SK-N-SH treated with all-trans-retinoic acid at 6 μM for 48 hours (cell line): ENCODE measurements at regions not wholly inside any gene's neighbourhood (a gene's known extent, or its start where the extent isn't known, plus 50 kb on each side); places are given as distances from the start of the nearest gene placed in this dataset.

Experiments
- ATAC-seq: fragments of 200-7000 bp; cut with Tn5 transposase; 3 replicates; pipeline ENCODE4 v1.9.1; 2020; ENCODE audit warnings: mild to moderate bottlenecking, moderate library complexity
- ARNTL ChIP-seq: fragments of 450-650 bp; formaldehyde crosslinking; IDR thresholded peaks from 2 replicates; pipeline ENCODE4 v1.5.0; 2020; ENCODE audit warnings: low read depth, mild to moderate bottlenecking, moderate library complexity, borderline replicate concordance
- BACH2 ChIP-seq: fragments of 250-450 bp; sonication (Bioruptor Pico); IDR thresholded peaks from 2 replicates; pipeline ENCODE4 v1.9.0; 2021; ENCODE audit warnings: mild to moderate bottlenecking, borderline replicate concordance
- CREB5 ChIP-seq: fragments of 250-450 bp; sonication (Bioruptor Pico); IDR thresholded peaks from 2 replicates; pipeline ENCODE4 v1.5.1; 2020; ENCODE audit warnings: low read depth, mild to moderate bottlenecking, moderate library complexity
- ESRRG ChIP-seq: fragments of 250-450 bp; sonication (Bioruptor Pico); IDR thresholded peaks from 2 replicates; pipeline ENCODE4 v1.6.1; 2021; ENCODE audit warnings: mild to moderate bottlenecking
- GLIS3 ChIP-seq: fragments of 250-450 bp; sonication (Bioruptor Pico); IDR thresholded peaks from 2 replicates; pipeline ENCODE4 v1.5.0; 2020; ENCODE audit warnings: mild to moderate bottlenecking, moderate library complexity
- ISL1 ChIP-seq: fragments of 250-450 bp; sonication (Bioruptor Pico); IDR thresholded peaks from 2 replicates; pipeline ENCODE4 v2.1.2; 2022; ENCODE audit warnings: mild to moderate bottlenecking, moderate library complexity
- OSR1 ChIP-seq: fragments of 250-450 bp; sonication (Bioruptor Pico); IDR thresholded peaks from 2 replicates; pipeline ENCODE4 v1.8.0; 2022; ENCODE audit warnings: moderate library complexity, mild to moderate bottlenecking, inconsistent platforms
- PPARA ChIP-seq: fragments of 250-450 bp; sonication (Bioruptor Pico); IDR thresholded peaks from 2 replicates; pipeline ENCODE4 v1.5.0; 2020; ENCODE audit warnings: mild to moderate bottlenecking, borderline replicate concordance
- RARB ChIP-seq: fragments of 250-450 bp; sonication (Bioruptor Pico); IDR thresholded peaks from 2 replicates; pipeline ENCODE4 v1.8.0; 2021; ENCODE audit warnings: mild to moderate bottlenecking, moderate library complexity
- SNAI2 ChIP-seq: fragments of 250-450 bp; sonication (Bioruptor Pico); IDR thresholded peaks from 2 replicates; pipeline ENCODE4 v1.5.0; 2020; ENCODE audit warnings: mild to moderate bottlenecking, moderate library complexity
- TCF4 ChIP-seq: fragments of 250-450 bp; sonication (Bioruptor Pico); IDR thresholded peaks from 2 replicates; pipeline ENCODE4 v1.8.0; 2021; ENCODE audit warnings: mild to moderate bottlenecking, moderate library complexity, borderline replicate concordance
- TOX ChIP-seq: fragments of 250-450 bp; sonication (Bioruptor Pico); IDR thresholded peaks from 2 replicates; pipeline ENCODE4 v1.8.0; 2021; ENCODE audit warnings: mild to moderate bottlenecking, moderate library complexity, borderline replicate concordance
- TSHZ2 ChIP-seq: fragments of 250-450 bp; sonication (Bioruptor Pico); IDR thresholded peaks from 2 replicates; pipeline ENCODE4 v1.5.0; 2020; ENCODE audit warnings: mild to moderate bottlenecking, moderate library complexity
- ZC3H10 ChIP-seq: fragments of 250-450 bp; sonication (Bioruptor Pico); IDR thresholded peaks from 2 replicates; pipeline ENCODE4 v1.5.1; 2021; ENCODE audit warnings: mild to moderate bottlenecking, moderate library complexity
- ZFP3 ChIP-seq: fragments of 250-450 bp; sonication (Bioruptor Pico); IDR thresholded peaks from 2 replicates; pipeline ENCODE4 v1.5.0; 2020; ENCODE audit warnings: mild to moderate bottlenecking, moderate library complexity
- ZFP30 ChIP-seq: fragments of 450-650 bp; formaldehyde crosslinking; IDR thresholded peaks from 2 replicates; pipeline ENCODE4 v1.5.0; 2022; ENCODE audit warnings: mild to moderate bottlenecking, moderate library complexity
- ZNF8 ChIP-seq: fragments of 450-650 bp; formaldehyde crosslinking; IDR thresholded peaks from 2 replicates; pipeline ENCODE4 v1.5.0; 2020; ENCODE audit warnings: mild to moderate bottlenecking, moderate library complexity

GRCh38 chr13:53732664-53733063, 704.1 kb downstream of the OLFM4 start:
- no peak for ATAC-seq

GRCh38 chr13:53743906-53744305, 715.3 kb downstream of the OLFM4 start:
- ATAC-seq = no peak
- no peak for TF ChIP-seq BACH2 (CRISPR knock-in tag)
- TF ChIP-seq ZFP30 (CRISPR knock-in tag) = no peak
- TF ChIP-seq TSHZ2 (CRISPR knock-in tag) = no peak
- no peak for TF ChIP-seq OSR1 (CRISPR knock-in tag)
- TF ChIP-seq TCF4 (CRISPR knock-in tag) = no peak
- no peak for TF ChIP-seq SNAI2 (CRISPR knock-in tag)
- no peak for TF ChIP-seq ZFP3 (CRISPR knock-in tag)

More at GRCh38 chr13:53732664-53733063, 704.1 kb downstream of the OLFM4 start:
- TF ChIP-seq ZC3H10 (CRISPR knock-in tag) (no peak), TOX (CRISPR knock-in tag) (no peak), CREB5 (CRISPR knock-in tag) (no peak), BACH2 (CRISPR knock-in tag) (no peak), OSR1 (CRISPR knock-in tag) (no peak), GLIS3 (CRISPR knock-in tag) (no peak), ZFP30 (CRISPR knock-in tag) (no peak), ARNTL (CRISPR knock-in tag) (no peak), RARB (CRISPR knock-in tag) (no peak), ESRRG (CRISPR knock-in tag) (no peak), TSHZ2 (CRISPR knock-in tag) (no peak)

GRCh38 chr13:53747825-53748224, 719.2 kb downstream of the OLFM4 start:
- TF ChIP-seq RARB (CRISPR knock-in tag) (no peak), OSR1 (CRISPR knock-in tag) (no peak), BACH2 (CRISPR knock-in tag) (no peak), TSHZ2 (CRISPR knock-in tag) (no peak)
- TF ChIP-seq, all 23 proteins: peak for 0
- no peak for ATAC-seq

- no peak for TF ChIP-seq ZNF8
- TF ChIP-seq, all 23 proteins: peak for 0
Measured at GRCh38 chr13:53749306-53749705, 720.7 kb downstream of the OLFM4 start.

GRCh38 chr13:53759016-53759415, 730.4 kb downstream of the OLFM4 start:
- no peak for TF ChIP-seq OSR1 (CRISPR knock-in tag)
- TF ChIP-seq ZFP30 (CRISPR knock-in tag) = no peak
- TF ChIP-seq ISL1 (CRISPR knock-in tag) = no peak
- no peak for TF ChIP-seq RARB (CRISPR knock-in tag)
- no peak for TF ChIP-seq TOX (CRISPR knock-in tag)
- TF ChIP-seq GLIS3 (CRISPR knock-in tag) = no peak
- TF ChIP-seq PPARA (CRISPR knock-in tag) = no peak
- TF ChIP-seq TCF4 (CRISPR knock-in tag) = no peak
- TF ChIP-seq ESRRG (CRISPR knock-in tag) = no peak
- no peak for TF ChIP-seq ARNTL (CRISPR knock-in tag)
- no peak for ATAC-seq

More at GRCh38 chr13:53749306-53749705, 720.7 kb downstream of the OLFM4 start:
- ATAC-seq = no peak
